ENCODE measurements at regions not wholly inside any gene's neighbourhood (a gene's known extent, or its start where the extent isn't known, plus 50 kb on each side); places are given as distances from the start of the nearest gene placed in this dataset.
"Not testable (repeated sequence)": the region's sequence is repeated elsewhere in the genome, so short reads cannot be mapped to it uniquely, and the experiment has no call there.

GRCh38 chr12:17286874-17287273, 680.9 kb upstream of the LMO3 start:
- TF ChIP-seq CTCF (IDR thresholded peaks at IDR 0.05; ENCODE audit: insufficient read depth, low read depth, low read length) = no peak

GRCh38 chr12:17284873-17285272, 678.9 kb upstream of the LMO3 start:
- no peak for TF ChIP-seq CTCF (IDR thresholded peaks at IDR 0.05; ENCODE audit: insufficient read depth, low read depth, low read length)
- DNase-seq (ENCODE audit: low read depth) = no peak
- H3K4me3 ChIP-seq (ENCODE audit: low read depth, low read length) = no peak overlapping the region

More at GRCh38 chr12:17286874-17287273, 680.9 kb upstream of the LMO3 start:
- no peak overlapping the region for H3K4me3 ChIP-seq (ENCODE audit: low read depth, low read length)
- DNase-seq (ENCODE audit: low read depth) = no peak

- TF ChIP-seq CTCF (IDR thresholded peaks at IDR 0.05; ENCODE audit: insufficient read depth, low read depth, low read length) = no peak
- no peak for DNase-seq (ENCODE audit: low read depth)
- H3K4me3 ChIP-seq (ENCODE audit: low read depth, low read length) = no peak overlapping the region
These were observed 677.6 kb upstream of the LMO3 start for GRCh38 chr12:17283563-17283962.

- DNase-seq (ENCODE audit: low read depth); H3K4me3 ChIP-seq (ENCODE audit: low read depth, low read length): not testable (repeated sequence)
These were observed 676.2 kb upstream of the LMO3 start for GRCh38 chr12:17282169-17282568.

GRCh38 chr12:17278946-17279345, 673.0 kb upstream of the LMO3 start:
- H3K4me3 ChIP-seq (ENCODE audit: low read depth, low read length) = no peak overlapping the region
- no peak for DNase-seq (ENCODE audit: low read depth)
- TF ChIP-seq CTCF (IDR thresholded peaks at IDR 0.05; ENCODE audit: insufficient read depth, low read depth, low read length) = no peak

GRCh38 chr12:17276196-17276595, 670.2 kb upstream of the LMO3 start:
- no peak for TF ChIP-seq CTCF (IDR thresholded peaks at IDR 0.05; ENCODE audit: insufficient read depth, low read depth, low read length)
- H3K4me3 ChIP-seq (ENCODE audit: low read depth, low read length) = no peak overlapping the region
- DNase-seq (ENCODE audit: low read depth) = no peak

GRCh38 chr12:17266856-17267255, 660.9 kb upstream of the LMO3 start:
- DNase-seq (ENCODE audit: low read depth) = no peak
- no peak overlapping the region for H3K4me3 ChIP-seq (ENCODE audit: low read depth, low read length)
- TF ChIP-seq CTCF (IDR thresholded peaks at IDR 0.05; ENCODE audit: insufficient read depth, low read depth, low read length) = no peak

All from fibroblast of villous mesenchyme (primary cell).